Astrocyte of the hippocampus (primary cell): ENCODE measurements at regions not wholly inside any gene's neighbourhood (a gene's known extent, or its start where the extent isn't known, plus 50 kb on each side); places are given as distances from the start of the nearest gene placed in this dataset.

ENCODE experiments used
- DNase-seq: peaks from one replicate; pipeline ENCODE4 v3.0.0; 2011; ENCODE audit warnings: low read depth, low spot score

DNA sequence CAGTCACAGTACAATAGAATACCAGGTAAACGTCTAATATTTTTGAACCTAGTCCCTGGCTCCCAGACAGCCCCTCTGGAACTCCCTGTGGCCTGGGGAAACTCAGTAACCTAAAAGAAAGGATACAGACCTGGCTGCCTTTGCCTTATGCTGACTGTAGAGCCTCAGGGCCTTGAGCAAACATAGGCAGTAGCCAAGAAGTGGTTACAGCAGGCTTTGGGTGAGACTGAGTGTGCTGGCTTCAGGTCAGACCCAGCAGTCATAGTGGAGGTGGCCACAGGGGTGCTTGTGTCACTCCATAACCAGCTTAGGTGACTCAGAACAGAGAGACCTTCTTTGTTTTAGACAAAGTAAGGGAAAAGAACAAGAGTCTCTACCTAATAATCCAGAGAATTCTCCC is 141.8 kb upstream of the PRDX4 start:
- DNase-seq = peak; percentile 15

DNA sequence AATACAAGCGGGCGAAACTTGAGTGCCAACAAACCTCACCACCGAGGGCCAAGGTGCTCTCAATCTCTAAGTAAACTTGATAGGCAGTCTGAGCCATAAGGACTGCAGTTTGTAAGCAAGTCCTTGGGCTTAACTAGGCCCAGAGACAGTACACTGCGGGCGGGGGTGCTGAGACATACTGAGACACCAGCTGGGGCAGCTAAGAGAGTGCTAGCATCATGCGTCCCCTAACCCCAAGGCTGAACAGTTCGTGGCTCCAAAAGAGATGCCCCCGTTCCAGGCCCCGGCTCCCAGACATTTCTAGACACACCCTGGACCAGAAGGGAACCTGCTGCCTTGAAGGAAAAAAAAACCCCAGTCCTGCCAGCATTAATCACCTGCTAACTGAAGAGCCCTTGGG is 126.8 kb upstream of the PRDX4 start:
- DNase-seq = no peak

DNA sequence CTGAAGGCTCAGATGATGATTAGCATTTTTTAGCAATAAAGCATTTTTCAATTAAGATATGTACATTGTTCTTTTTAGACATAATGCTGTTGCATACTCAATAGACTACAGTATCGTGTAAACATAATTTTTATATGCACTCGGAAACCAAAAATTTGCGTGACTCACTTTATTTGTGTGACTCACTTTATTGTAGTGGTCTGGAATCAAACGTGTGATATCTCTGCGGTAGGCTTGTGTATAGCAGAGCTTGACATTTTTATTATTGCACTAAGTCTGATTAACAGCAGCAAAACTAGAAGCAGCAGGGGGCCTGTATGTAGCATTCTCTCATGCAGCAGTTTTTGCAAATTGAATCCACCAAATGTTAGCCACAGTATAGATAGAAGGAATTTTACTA is 119.1 kb upstream of the PRDX4 start:
- peak; percentile 60 for DNase-seq

DNA sequence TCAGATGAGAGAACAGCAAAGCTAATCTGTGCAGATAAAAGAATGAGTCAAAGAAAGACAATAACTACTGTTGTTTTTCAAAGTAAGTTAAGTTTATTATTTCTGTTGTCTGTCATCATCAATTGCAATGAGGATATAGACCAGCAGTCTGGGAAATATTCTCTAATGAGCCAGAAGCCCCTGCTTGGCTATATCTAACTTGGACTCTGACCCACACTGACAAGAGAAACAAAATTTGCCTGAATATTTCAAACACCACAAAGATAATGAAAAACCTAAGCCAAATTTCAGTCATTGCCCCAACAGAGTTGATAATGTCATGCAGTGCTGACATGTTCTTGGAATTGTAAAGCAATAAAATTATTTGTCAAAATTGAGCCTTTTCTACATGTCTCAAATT is 115.0 kb upstream of the PRDX4 start:
- no peak for DNase-seq

DNA sequence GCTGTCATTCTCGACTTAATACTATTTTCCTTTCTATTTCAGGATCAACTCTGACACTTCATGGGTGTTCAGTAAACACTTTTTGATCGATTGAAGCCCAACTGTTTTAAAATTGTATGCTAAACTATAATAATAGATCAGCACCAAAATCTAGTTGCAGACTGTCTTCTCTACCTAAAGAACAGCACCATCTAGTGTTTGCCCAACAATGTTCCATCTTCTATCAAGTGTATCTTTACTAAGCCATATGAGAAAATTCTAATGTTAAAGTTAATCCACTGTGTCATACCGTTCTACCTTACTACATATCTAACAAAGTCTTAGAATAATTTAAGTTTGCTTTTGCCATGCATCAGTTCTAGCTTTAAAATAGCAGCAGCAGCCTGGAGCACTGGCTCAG is 113.0 kb upstream of the PRDX4 start:
- DNase-seq = peak; percentile 50

DNA sequence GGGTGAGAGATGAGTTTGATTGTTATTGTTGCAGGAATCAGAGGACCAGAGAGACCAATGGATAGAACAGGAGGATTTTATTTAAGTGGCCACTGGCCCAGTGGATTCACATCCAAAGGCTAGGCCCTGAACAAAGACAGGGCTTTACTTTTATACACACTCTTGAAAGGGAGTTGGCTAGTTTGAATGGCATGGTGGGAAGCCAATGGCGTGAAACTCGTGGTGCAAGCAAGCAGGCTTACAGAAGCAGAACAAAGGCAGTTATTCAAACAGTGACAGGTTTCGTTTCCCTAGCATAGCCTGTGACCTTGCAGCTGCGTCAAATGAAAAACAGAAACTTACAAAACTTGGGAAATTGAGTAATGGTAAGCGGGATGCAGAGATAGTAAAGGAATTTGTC is 110.2 kb upstream of the PRDX4 start:
- no peak for DNase-seq

DNA sequence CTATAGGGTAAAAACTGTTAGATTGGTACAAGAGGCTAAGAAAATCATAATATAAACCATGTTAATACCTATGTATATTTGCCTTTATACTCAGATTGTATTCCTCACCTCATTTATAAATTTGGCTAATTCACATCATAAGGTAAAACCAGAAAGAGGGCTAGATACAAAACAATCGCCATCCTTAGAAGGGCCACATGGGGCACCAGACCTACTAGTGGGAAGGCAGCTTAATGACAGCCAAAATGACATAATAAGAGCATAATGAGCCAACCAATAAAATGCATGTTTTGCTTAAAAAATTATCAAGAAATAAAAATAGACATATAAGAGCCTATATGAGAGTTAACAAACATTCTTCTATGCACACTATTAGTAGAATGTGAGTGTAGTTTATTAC is 107.3 kb upstream of the PRDX4 start:
- no peak for DNase-seq

DNA sequence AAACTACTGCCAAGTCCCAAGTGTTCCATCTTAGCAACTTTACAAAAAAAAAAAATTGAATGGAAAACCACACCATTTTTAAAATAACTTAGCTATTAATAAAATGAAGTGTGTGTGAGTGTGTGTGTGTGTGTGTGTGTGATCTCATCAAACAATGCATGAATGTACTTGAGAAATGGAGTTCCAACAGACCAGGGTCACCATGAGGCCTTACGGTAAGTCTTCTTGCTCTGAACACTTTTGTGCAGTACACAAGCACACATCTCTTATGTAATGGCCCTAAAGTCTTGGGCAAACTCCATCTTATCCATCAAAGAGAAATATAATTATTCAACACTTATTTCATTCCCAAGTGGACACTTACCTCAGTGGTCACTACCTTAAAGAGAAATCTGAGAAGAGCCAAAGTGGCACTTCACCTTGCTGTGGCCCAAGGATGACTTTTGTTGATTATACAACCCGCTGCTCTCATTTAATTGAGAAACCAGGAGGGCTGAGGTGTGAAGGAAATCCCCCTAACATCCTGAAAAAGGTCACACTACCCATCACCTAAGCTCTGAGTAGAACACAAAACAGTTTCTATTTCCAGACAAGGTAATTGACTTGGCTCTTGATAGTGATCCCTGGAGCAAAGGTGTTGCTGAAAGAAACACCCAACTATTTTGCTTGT is 96.5 kb upstream of the PRDX4 start:
- no peak for DNase-seq

DNA sequence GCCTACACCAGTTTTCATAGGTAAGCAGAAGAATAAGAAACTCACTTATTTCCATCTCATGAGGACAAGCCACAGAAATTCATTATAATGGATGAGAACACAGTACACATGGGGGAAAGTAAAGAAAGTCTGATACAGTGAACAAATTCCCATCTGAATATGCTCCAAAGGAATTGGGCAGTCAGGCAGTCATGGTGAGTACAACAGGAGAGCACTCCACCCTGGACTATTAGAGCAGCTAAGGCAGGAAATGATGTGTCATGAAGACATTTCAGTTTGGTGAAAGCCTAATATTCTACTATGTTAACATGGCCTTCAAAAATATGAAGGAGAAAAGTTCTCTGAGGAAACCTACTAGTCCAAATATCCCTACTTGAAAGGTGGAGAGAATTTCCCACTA is 92.0 kb upstream of the PRDX4 start:
- DNase-seq = no peak

DNA sequence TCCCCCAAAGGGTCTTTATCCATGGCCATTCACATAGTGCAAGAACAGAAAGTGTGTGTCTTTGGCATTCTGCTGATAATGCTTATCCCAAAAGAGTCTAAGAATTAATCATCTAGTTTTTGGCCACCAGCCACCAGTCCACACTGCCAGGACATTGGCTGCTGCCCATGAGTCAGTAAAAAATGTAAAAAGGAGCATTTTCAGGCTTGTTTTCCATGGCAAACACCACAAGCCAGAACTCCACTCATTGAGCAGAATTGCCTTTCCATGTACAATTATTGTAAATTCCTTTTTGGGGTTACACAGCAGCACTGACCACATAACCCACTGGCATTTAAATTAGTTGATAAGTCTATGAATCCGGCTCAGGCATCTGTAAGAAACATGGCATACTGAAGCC is 89.2 kb upstream of the PRDX4 start:
- peak; percentile 79 for DNase-seq

DNA sequence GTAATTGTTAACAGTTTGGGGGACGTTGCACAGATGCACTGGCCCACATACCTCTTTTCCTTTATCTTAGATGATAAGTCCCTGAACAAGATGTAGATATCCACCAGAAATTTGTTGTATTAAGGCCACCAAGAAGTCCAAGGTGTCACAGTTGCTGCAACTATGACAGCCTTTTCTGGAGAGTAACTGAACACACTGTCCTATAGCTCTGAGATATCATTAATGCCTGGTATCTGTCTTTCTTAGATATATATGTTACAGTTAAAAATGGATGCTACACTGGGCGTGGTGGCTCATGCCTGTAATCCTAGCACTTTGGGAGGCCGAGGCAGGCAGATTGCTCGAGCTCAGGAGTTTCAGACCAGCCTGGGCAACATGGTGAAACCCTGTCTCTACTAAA is 77.8 kb upstream of the PRDX4 start:
- DNase-seq = no peak

DNA sequence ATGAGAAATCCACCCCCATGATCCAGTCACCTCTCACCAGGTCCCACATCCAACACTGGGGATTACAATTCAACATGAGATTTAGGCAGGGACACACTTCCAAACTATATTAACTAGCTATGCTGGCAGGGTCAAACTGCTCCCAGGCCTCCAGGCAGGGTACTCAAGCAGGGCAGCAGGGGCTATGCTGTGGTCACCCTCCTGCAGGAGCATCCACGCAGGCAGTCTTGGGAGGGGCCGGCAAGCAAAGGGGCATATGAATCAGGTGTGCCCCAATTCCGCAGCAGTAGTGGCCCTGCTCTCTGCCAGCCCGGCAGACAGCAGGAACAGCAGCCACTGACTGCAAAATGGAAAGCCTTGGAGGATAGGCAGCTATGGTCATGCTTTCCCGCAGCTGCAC is 74.6 kb upstream of the PRDX4 start:
- no peak for DNase-seq

DNA sequence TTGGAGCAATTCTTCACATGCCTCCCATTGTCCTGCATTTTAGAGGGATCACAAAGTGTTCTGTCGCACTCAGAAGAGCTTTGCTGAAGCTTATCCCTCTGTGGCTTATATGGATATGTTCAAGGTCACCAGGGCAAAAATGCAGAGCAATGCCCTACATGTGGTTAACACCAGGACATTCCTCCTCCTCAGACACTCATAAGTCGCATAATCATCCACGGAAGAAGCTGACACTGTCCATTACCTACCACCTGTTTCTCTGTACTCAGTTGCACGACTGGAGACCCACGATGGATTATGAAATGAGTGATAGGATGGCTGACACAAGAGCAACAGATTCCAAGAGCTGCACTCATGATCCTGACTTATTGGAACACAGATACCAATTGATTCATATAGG is 68.7 kb upstream of the PRDX4 start:
- no peak for DNase-seq

DNA sequence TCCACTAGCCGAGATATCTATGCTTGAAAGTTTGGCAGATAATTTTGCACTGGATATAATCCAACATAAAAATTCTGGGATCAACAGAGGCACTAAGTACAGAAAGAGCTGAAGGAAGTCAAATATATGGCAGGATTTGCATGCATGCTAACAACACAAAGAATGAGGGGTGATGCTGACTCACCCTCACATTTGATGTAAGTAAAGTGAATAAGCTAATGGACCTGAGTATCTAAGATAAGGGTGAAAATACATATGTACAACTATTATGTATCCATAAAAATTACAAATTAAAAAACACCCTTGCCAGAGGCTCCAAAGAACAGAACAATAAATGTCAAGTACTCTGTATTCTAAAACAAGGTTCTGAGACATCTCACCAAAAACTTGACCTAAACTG is 63.8 kb upstream of the PRDX4 start:
- no peak for DNase-seq

DNA sequence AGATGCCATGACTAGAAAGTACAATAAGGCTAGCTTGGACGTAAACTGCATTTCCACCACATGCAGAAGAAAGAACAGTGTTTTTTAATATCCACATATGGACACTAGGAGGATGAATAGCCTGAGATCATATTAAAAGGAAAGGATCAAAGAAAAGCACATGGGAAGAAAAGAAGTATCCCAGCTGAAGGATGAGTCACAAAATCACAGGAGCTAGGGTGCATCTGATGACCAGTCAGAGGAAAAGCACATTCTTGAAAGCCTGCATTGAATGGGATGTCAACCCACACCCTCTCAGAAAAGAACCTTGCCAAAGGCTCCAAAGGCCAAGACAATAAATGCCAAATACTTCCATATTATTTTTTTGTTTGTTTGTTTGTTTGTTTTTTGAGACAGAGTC is 56.8 kb upstream of the PRDX4 start:
- DNase-seq = no peak

DNA sequence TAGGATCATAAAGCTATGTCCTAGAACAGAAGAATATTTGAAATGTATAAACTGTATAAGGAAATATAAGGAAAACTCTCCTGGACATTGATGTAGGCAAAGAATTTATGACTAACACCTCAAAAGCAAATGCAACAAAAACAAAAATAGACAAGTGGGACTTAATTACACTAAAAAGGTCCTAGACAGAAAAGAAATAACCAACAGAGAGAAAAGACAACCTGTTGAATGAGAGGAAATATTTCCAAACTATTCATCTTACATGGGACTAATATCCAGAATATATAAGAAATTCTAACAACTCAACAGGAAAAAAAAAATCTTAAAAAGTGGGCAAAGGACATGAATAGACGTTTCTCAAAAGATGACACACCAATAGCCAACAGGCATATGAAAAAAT is 54.4 kb upstream of the PRDX4 start:
- DNase-seq = no peak

DNA sequence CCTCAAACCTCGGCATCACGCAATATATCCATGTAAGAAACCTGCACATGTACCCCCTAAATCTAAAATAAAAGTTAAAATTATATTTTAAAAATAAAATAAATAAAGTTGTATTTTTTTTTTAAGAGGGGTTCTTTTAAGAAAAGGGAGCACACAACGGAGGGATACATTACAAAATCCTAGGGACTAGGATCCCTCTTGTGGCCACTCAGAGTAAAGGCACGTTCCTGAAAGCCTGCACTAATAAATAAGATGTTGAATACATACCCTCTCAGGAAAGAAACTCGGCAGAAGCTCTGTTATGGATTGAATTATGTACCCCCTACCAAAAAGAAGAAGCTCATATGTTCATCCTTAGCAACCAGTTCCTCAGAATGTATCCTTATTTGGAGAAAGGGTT is 50.9 kb upstream of the PRDX4 start:
- DNase-seq = peak; percentile 51
